WTC11 (cell line): ENCODE measurements at regions not wholly inside any gene's neighbourhood (a gene's known extent, or its start where the extent isn't known, plus 50 kb on each side); places are given as distances from the start of the nearest gene placed in this dataset.

Experiments used
- ATAC-seq: fragments of 200-7000 bp; cut with Tn5 transposase; 2 replicates; pipeline ENCODE4 v1.10.0; 2021; ENCODE audit warnings: mild to moderate bottlenecking, moderate library complexity
- CTCF ChIA-PET: fragments of 300-600 bp; sonication (Branson Sonifier 250); formaldehyde crosslinking; loops from one replicate; lab custom pipeline; 2021; ENCODE audit warnings: antibody characterized with exemption; lab: Charles Lee
- POLR2A ChIA-PET: fragments of 350-600 bp; sonication (Branson Sonifier 250); formaldehyde crosslinking; loops from one replicate; lab custom pipeline; 2021; ENCODE audit warnings: antibody characterized with exemption; lab: Charles Lee
- DNase-seq: peaks from one replicate; pipeline ENCODE4 v3.0.0; 2021; ENCODE audit warnings: low spot score
- H3K27ac Mint-ChIP-seq: 2 replicates; pipeline ENCODE4 v1.8.0; 2021; ENCODE audit warnings: mixed read lengths
- H3K27me3 Mint-ChIP-seq: 2 replicates; pipeline ENCODE4 v1.8.0; 2021; ENCODE audit warnings: low read depth, mild to moderate bottlenecking, moderate library complexity, mixed read lengths
- H3K36me3 Mint-ChIP-seq: 2 replicates; pipeline ENCODE4 v1.8.0; 2021; ENCODE audit warnings: mixed read lengths
- H3K4me1 Mint-ChIP-seq: 2 replicates; pipeline ENCODE4 v1.8.0; 2022; ENCODE audit warnings: mixed read lengths
- H3K4me3 Mint-ChIP-seq: 2 replicates; pipeline ENCODE4 v1.8.0; 2021; ENCODE audit warnings: mild to moderate bottlenecking, moderate library complexity, mixed read lengths
- H3K9me3 Mint-ChIP-seq: 2 replicates; pipeline ENCODE4 v1.8.0; 2021; ENCODE audit warnings: mixed read lengths
- AR ChIP-seq: fragments of 250-450 bp; sonication (Bioruptor Pico); IDR thresholded peaks from 2 replicates; pipeline ENCODE4 v1.9.0; 2021; ENCODE audit warnings: mild to moderate bottlenecking
- ATF1 ChIP-seq: sonication (generic); formaldehyde crosslinking; IDR thresholded peaks from 2 replicates; pipeline ENCODE4 v1.8.1; 2023; ENCODE audit warnings: mild to moderate bottlenecking, moderate library complexity, missing genetic modification reagents
- E2F1 ChIP-seq: sonication (generic); formaldehyde crosslinking; IDR thresholded peaks from 2 replicates; pipeline ENCODE4 v1.8.0; 2022; ENCODE audit warnings: mild to moderate bottlenecking, missing genetic modification reagents
- E2F5 ChIP-seq: sonication (generic); formaldehyde crosslinking; IDR thresholded peaks from 2 replicates; pipeline ENCODE4 v1.8.1; 2022; ENCODE audit warnings: mild to moderate bottlenecking, moderate library complexity, missing genetic modification reagents
- ERG ChIP-seq: fragments of 250-450 bp; sonication (Bioruptor Pico); IDR thresholded peaks from 2 replicates; pipeline ENCODE4 v1.8.0; 2021; ENCODE audit warnings: mild to moderate bottlenecking
- FOXP1 ChIP-seq: sonication (generic); formaldehyde crosslinking; IDR thresholded peaks from 2 replicates; pipeline ENCODE4 v1.8.0; 2022; ENCODE audit warnings: missing genetic modification reagents, mild to moderate bottlenecking, moderate library complexity, borderline replicate concordance
- HMGA2 ChIP-seq: fragments of 250-450 bp; sonication (Bioruptor Pico); IDR thresholded peaks from 2 replicates; pipeline ENCODE4 v1.4.0; 2021; ENCODE audit warnings: mild to moderate bottlenecking, moderate library complexity
- MAX ChIP-seq: sonication (generic); formaldehyde crosslinking; IDR thresholded peaks from 2 replicates; pipeline ENCODE4 v1.8.0; 2022; ENCODE audit warnings: mild to moderate bottlenecking, missing genetic modification reagents
- NFE2L1 ChIP-seq: sonication (generic); formaldehyde crosslinking; IDR thresholded peaks from 2 replicates; pipeline ENCODE4 v1.8.1; 2023; ENCODE audit warnings: missing genetic modification reagents
- PRRX2 ChIP-seq: fragments of 250-450 bp; sonication (Bioruptor Pico); IDR thresholded peaks from 2 replicates; pipeline ENCODE4 v1.8.0; 2021; ENCODE audit warnings: mild to moderate bottlenecking
- SP1 ChIP-seq: sonication (generic); formaldehyde crosslinking; conservative IDR thresholded peaks from 2 replicates; pipeline ENCODE4 v1.8.1; 2022; ENCODE audit warnings: missing genetic modification reagents
- TCF7 ChIP-seq: sonication (generic); formaldehyde crosslinking; IDR thresholded peaks from 2 replicates; pipeline ENCODE4 v1.8.0; 2022; ENCODE audit warnings: mild to moderate bottlenecking, low read depth, missing genetic modification reagents, moderate library complexity
- TP53 ChIP-seq: sonication (generic); formaldehyde crosslinking; IDR thresholded peaks from 2 replicates; pipeline ENCODE4 v1.8.1; 2023; ENCODE audit warnings: mild to moderate bottlenecking, missing genetic modification reagents
- ZBTB21 ChIP-seq: sonication (generic); formaldehyde crosslinking; IDR thresholded peaks from 2 replicates; pipeline ENCODE4 v1.8.1; 2023; ENCODE audit warnings: mild to moderate bottlenecking, missing genetic modification reagents, borderline replicate concordance
- ZNF138 ChIP-seq: sonication (generic); formaldehyde crosslinking; conservative IDR thresholded peaks from 2 replicates; pipeline ENCODE4 v1.8.1; 2022; ENCODE audit warnings: mild to moderate bottlenecking, moderate library complexity, missing genetic modification reagents
- ZNF416 ChIP-seq: fragments of 250-450 bp; sonication (Bioruptor Pico); IDR thresholded peaks from 2 replicates; pipeline ENCODE4 v1.9.0; 2021; ENCODE audit warnings: mild to moderate bottlenecking, inconsistent platforms
- ZNF423 ChIP-seq: fragments of 250-450 bp; sonication (Bioruptor Pico); IDR thresholded peaks from 2 replicates; pipeline ENCODE4 v2.1.2; 2022; ENCODE audit warnings: mild to moderate bottlenecking, moderate library complexity
- ZNF512 ChIP-seq: sonication (generic); formaldehyde crosslinking; IDR thresholded peaks from 2 replicates; pipeline ENCODE4 v1.8.1; 2022; ENCODE audit warnings: missing genetic modification reagents, borderline replicate concordance

GRCh38 chrX:7704205-7704604 lies 138.8 kb upstream of the VCX start:
- Mint-ChIP-seq H3K9me3 (peaks cover 7% of the 10 kb centered on the region; the same call in 1 of the 2 replicates), H3K4me3 (no peak overlapping the region), H3K4me1 (peaks cover 9% of the 10 kb centered on the region), H3K36me3 (no peaks in the 10 kb centered on the region), H3K27me3 (peaks cover 3% of the 10 kb centered on the region; the same call in 1 of the 2 replicates), H3K27ac (no peak overlapping the region)
- TF ChIP-seq ZNF416 (CRISPR knock-in tag) (no peak), ATF1 (no peak), TP53 (CRISPR knock-in tag) (no peak), TCF7 (CRISPR knock-in tag) (no peak)
- CTCF ChIA-PET, result no interaction called here
- POLR2A ChIA-PET, result no interaction called here
- ATAC-seq (no peak), DNase-seq (no peak)

- H3K27ac Mint-ChIP-seq, result no peak overlapping the region
- CTCF ChIA-PET, result no interaction called here
Measured at GRCh38 chrX:7698248-7698647, 144.7 kb upstream of the VCX start.

GRCh38 chrX:7690842-7691241 lies 152.1 kb upstream of the VCX start:
- Mint-ChIP-seq H3K27me3 (no peaks in the 10 kb centered on the region; the same call in none of the 2 replicates), H3K4me3 (no peak overlapping the region), H3K36me3 (no peaks in the 10 kb centered on the region; the same call in 1 of the 2 replicates), H3K9me3 (no peaks in the 10 kb centered on the region), H3K27ac (no peak overlapping the region), H3K4me1 (peaks cover 24% of the 10 kb centered on the region)
- POLR2A ChIA-PET, result no interaction called here
- peak; percentile 74 for ATAC-seq
- CTCF ChIA-PET, result no interaction called here
- peak; percentile 30 for DNase-seq
- TF ChIP-seq E2F5 (CRISPR knock-in tag) (no peak), SP1 (CRISPR knock-in tag) (no peak), E2F1 (no peak), ZNF512 (CRISPR knock-in tag) (0 out of 2 replicates have a peak, but pooled peaks have one; percentile 12), MAX (CRISPR knock-in tag) (no peak), ZNF423 (CRISPR knock-in tag) (peak; percentile 50; the same call in 1 of the 2 replicates), ZBTB21 (no peak), TP53 (CRISPR knock-in tag) (no peak), HMGA2 (CRISPR knock-in tag) (no peak), PRRX2 (CRISPR knock-in tag) (no peak), ZNF138 (CRISPR knock-in tag) (no peak), NFE2L1 (no peak), AR (CRISPR knock-in tag) (no peak), FOXP1 (CRISPR knock-in tag) (no peak), ERG (CRISPR knock-in tag) (no peak)

More at GRCh38 chrX:7698248-7698647, 144.7 kb upstream of the VCX start:
- H3K4me3 Mint-ChIP-seq, result no peak overlapping the region
- peaks cover 32% of the 10 kb centered on the region for H3K4me1 Mint-ChIP-seq
- TF ChIP-seq HMGA2 (CRISPR knock-in tag) (peak; percentile 92), ZNF512 (CRISPR knock-in tag) (no peak)
- peaks cover 7% of the 10 kb centered on the region; the same call in 1 of the 2 replicates for H3K9me3 Mint-ChIP-seq
- POLR2A ChIA-PET, result no interaction called here
- H3K27me3 Mint-ChIP-seq, result peaks cover 3% of the 10 kb centered on the region
- H3K36me3 Mint-ChIP-seq, result no peaks in the 10 kb centered on the region
- DNase-seq (no peak), ATAC-seq (no peak)
